ENCODE measurements at regions not wholly inside any gene's neighbourhood (a gene's known extent, or its start where the extent isn't known, plus 50 kb on each side); places are given as distances from the start of the nearest gene placed in this dataset.

- no peak overlapping the region for H3K4me3 ChIP-seq (ENCODE audit: low read length, poor library complexity, severe bottlenecking)
- H3K9ac ChIP-seq (ENCODE audit: low read depth, low read length, poor library complexity, severe bottlenecking), result no peak overlapping the region
- no peaks in the 10 kb centered on the region for H3K36me3 ChIP-seq (ENCODE audit: insufficient read depth, low read length)
- H3K27me3 ChIP-seq (ENCODE audit: insufficient read depth, low read length, poor library complexity, severe bottlenecking), result no peaks in the 10 kb centered on the region
- H3K9me2 ChIP-seq (replicated peaks; ENCODE audit: low read depth, low read length), result no peaks in the 10 kb centered on the region
- peaks cover 3% of the 10 kb centered on the region for H3K4me1 ChIP-seq (ENCODE audit: insufficient read depth, low read length, poor library complexity, severe bottlenecking)
- no peak for TF ChIP-seq CTCF (conservative IDR thresholded peaks at IDR 0.05; ENCODE audit: low read length)
- no peak for TF ChIP-seq EZH2phosphoT487 (IDR thresholded peaks at IDR 0.05; ENCODE audit: borderline replicate concordance)
- H2AFZ ChIP-seq (ENCODE audit: low read length), result no peak overlapping the region
- H3F3A ChIP-seq (ENCODE audit: low read depth), result no peaks in the 10 kb centered on the region
- no peaks in the 10 kb centered on the region for H4K20me1 ChIP-seq (ENCODE audit: insufficient read depth, low read length, poor library complexity, severe bottlenecking)
- no peaks in the 10 kb centered on the region for H3K9me3 ChIP-seq (ENCODE audit: insufficient read depth, low read depth, low read length)
- no peaks in the 10 kb centered on the region for H3K79me2 ChIP-seq (ENCODE audit: insufficient read depth, low read length)
- H3K4me2 ChIP-seq (ENCODE audit: low read depth, low read length, poor library complexity, severe bottlenecking), result no peak overlapping the region
Measured at GRCh38 chr12:25421651-25422167, 131.4 kb downstream of the LMNTD1 start.

- no peak overlapping the region for H3K4me3 ChIP-seq (ENCODE audit: low read length, poor library complexity, severe bottlenecking)
- H3K79me2 ChIP-seq (ENCODE audit: insufficient read depth, low read length), result no peaks in the 10 kb centered on the region
- no peaks in the 10 kb centered on the region for H3K9me3 ChIP-seq (ENCODE audit: insufficient read depth, low read depth, low read length)
- H3K27me3 ChIP-seq (ENCODE audit: insufficient read depth, low read length, poor library complexity, severe bottlenecking), result no peaks in the 10 kb centered on the region
- H3K4me1 ChIP-seq (ENCODE audit: insufficient read depth, low read length, poor library complexity, severe bottlenecking), result peaks cover 3% of the 10 kb centered on the region
- no peaks in the 10 kb centered on the region for H3F3A ChIP-seq (ENCODE audit: low read depth)
- H3K9ac ChIP-seq (ENCODE audit: low read depth, low read length, poor library complexity, severe bottlenecking), result no peak overlapping the region
- TF ChIP-seq CTCF (conservative IDR thresholded peaks at IDR 0.05; ENCODE audit: low read length), result no peak
- TF ChIP-seq EZH2phosphoT487 (IDR thresholded peaks at IDR 0.05; ENCODE audit: borderline replicate concordance), result no peak
- H3K4me2 ChIP-seq (ENCODE audit: low read depth, low read length, poor library complexity, severe bottlenecking), result no peak overlapping the region
- H2AFZ ChIP-seq (ENCODE audit: low read length), result no peak overlapping the region
- no peaks in the 10 kb centered on the region for H3K9me2 ChIP-seq (replicated peaks; ENCODE audit: low read depth, low read length)
- no peaks in the 10 kb centered on the region for H3K36me3 ChIP-seq (ENCODE audit: insufficient read depth, low read length)
- no peaks in the 10 kb centered on the region for H4K20me1 ChIP-seq (ENCODE audit: insufficient read depth, low read length, poor library complexity, severe bottlenecking)
Measured at GRCh38 chr12:25420116-25420515, 133.0 kb downstream of the LMNTD1 start.

- H3K9ac ChIP-seq (ENCODE audit: low read depth, low read length, poor library complexity, severe bottlenecking), result no peak overlapping the region
- H3K36me3 ChIP-seq (ENCODE audit: insufficient read depth, low read length), result no peaks in the 10 kb centered on the region
- TF ChIP-seq CTCF (conservative IDR thresholded peaks at IDR 0.05; ENCODE audit: low read length), result no peak
- no peak for TF ChIP-seq EZH2phosphoT487 (IDR thresholded peaks at IDR 0.05; ENCODE audit: borderline replicate concordance)
- H3K4me3 ChIP-seq (ENCODE audit: low read length, poor library complexity, severe bottlenecking), result no peak overlapping the region
- no peaks in the 10 kb centered on the region for H4K20me1 ChIP-seq (ENCODE audit: insufficient read depth, low read length, poor library complexity, severe bottlenecking)
- H3K4me1 ChIP-seq (ENCODE audit: insufficient read depth, low read length, poor library complexity, severe bottlenecking), result peaks cover 3% of the 10 kb centered on the region
- no peaks in the 10 kb centered on the region for H3K27me3 ChIP-seq (ENCODE audit: insufficient read depth, low read length, poor library complexity, severe bottlenecking)
- no peaks in the 10 kb centered on the region for H3F3A ChIP-seq (ENCODE audit: low read depth)
- no peak overlapping the region for H2AFZ ChIP-seq (ENCODE audit: low read length)
- H3K79me2 ChIP-seq (ENCODE audit: insufficient read depth, low read length), result no peaks in the 10 kb centered on the region
- no peaks in the 10 kb centered on the region for H3K9me3 ChIP-seq (ENCODE audit: insufficient read depth, low read depth, low read length)
- no peak overlapping the region for H3K4me2 ChIP-seq (ENCODE audit: low read depth, low read length, poor library complexity, severe bottlenecking)
- no peaks in the 10 kb centered on the region for H3K9me2 ChIP-seq (replicated peaks; ENCODE audit: low read depth, low read length)
Measured at GRCh38 chr12:25419595-25419994, 133.5 kb downstream of the LMNTD1 start.
